Fibroblast of lung (primary cell): ENCODE measurements at regions not wholly inside any gene's neighbourhood (a gene's known extent, or its start where the extent isn't known, plus 50 kb on each side); places are given as distances from the start of the nearest gene placed in this dataset.

Experiments
- EZH2 ChIP-seq: IDR thresholded peaks from 2 replicates; pipeline ENCODE4 v1.5.1; 2012; ENCODE audit warnings: low read length, control low read depth, mild to moderate bottlenecking; ENCODE audit errors: missing control alignments
- TF ChIP-seq, protein P1 (sequence below), 2 donors: IDR thresholded peaks in 1 of 2; conservative IDR thresholded peaks in 1 of 2; 1 replicate in 1 of 2; 2 replicates in 1 of 2; pipeline ENCODE4 v1.5.1; 2011 to 2012; ENCODE audit warnings: low read length in 2 of 2, control low read depth in 1 of 2, inconsistent platforms in 1 of 2, low read depth in 1 of 2, mild to moderate bottlenecking in 1 of 2

DNA sequence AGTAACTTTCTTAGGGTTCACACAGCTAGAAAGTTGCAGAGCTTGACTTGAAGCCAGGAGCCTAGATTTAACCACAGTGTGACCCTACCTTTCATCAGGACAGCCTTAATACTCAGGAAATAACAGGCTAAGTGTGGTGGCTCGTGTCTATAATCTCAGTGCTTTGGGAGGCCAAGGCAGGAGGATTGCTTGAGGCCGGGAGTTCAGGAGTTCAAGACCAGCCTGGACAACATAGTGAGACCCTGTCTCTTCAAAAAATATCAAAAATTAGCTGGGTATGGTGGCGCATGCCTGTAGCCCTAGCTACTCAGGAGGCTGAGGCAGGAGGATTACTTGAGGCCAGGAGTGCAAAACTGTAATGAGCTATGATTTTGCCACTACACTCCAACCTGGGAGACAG, 681.1 kb downstream of the MAT2B start:
- TF ChIP-seq, protein P1, sequence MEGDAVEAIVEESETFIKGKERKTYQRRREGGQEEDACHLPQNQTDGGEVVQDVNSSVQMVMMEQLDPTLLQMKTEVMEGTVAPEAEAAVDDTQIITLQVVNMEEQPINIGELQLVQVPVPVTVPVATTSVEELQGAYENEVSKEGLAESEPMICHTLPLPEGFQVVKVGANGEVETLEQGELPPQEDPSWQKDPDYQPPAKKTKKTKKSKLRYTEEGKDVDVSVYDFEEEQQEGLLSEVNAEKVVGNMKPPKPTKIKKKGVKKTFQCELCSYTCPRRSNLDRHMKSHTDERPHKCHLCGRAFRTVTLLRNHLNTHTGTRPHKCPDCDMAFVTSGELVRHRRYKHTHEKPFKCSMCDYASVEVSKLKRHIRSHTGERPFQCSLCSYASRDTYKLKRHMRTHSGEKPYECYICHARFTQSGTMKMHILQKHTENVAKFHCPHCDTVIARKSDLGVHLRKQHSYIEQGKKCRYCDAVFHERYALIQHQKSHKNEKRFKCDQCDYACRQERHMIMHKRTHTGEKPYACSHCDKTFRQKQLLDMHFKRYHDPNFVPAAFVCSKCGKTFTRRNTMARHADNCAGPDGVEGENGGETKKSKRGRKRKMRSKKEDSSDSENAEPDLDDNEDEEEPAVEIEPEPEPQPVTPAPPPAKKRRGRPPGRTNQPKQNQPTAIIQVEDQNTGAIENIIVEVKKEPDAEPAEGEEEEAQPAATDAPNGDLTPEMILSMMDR (conservative IDR thresholded peaks at IDR 0.05 in 1 of 2, IDR thresholded peaks at IDR 0.05 in 1 of 2; ENCODE audit: low read depth in 1 of 2, low read length in 2 of 2) = no peak
- no peak for TF ChIP-seq EZH2
